Transverse colon (tissue), 4 donors: ENCODE measurements at regions not wholly inside any gene's neighbourhood (a gene's known extent, or its start where the extent isn't known, plus 50 kb on each side); places are given as distances from the start of the nearest gene placed in this dataset.

Source experiments
- DNase-seq: peaks from one replicate; pipeline ENCODE4 v3.0.0-alpha.2; 2019
- H3K27ac ChIP-seq, 4 donors: fragments of 200-600 bp; sonication (generic); 2 replicates each; pipeline ENCODE4 v1.5.1; 2016 to 2018; ENCODE audit warnings: inconsistent platforms in 4 of 4
- H3K27me3 ChIP-seq: fragments of 200-600 bp; sonication (generic); 2 replicates; pipeline ENCODE4 v1.5.1; 2017; ENCODE audit warnings: inconsistent platforms
- H3K36me3 ChIP-seq, 4 donors: fragments of 200-600 bp; sonication (generic); 2 replicates each; pipeline ENCODE4 v1.5.1; 2017 to 2019; ENCODE audit warnings: inconsistent platforms in 4 of 4
- H3K4me1 ChIP-seq, 4 donors: fragments of 200-600 bp; sonication (generic); 2 replicates each; pipeline ENCODE4 v1.5.1; 2017 to 2020; ENCODE audit warnings: inconsistent platforms in 4 of 4
- H3K4me3 ChIP-seq, 4 donors: fragments of 200-600 bp; sonication (generic); 1 replicate in 1 of 4; 2 replicates in 3 of 4; pipeline versions ENCODE4 v1.5.1 to v1.6.1; 2017 to 2019; ENCODE audit warnings: inconsistent platforms in 4 of 4
- H3K9me3 ChIP-seq, 2 donors: fragments of 200-600 bp; sonication (generic); 2 replicates each; pipeline ENCODE4 v1.5.1; 2017 to 2019; ENCODE audit warnings: inconsistent platforms in 2 of 2
- CTCF ChIP-seq, 5 experiments: fragments of 200-600 bp in 3 of 5; fragments of 450-650 bp in 2 of 5; sonication (generic) in 3 of 5; IDR thresholded peaks; 1 replicate in 2 of 5; 2 replicates in 3 of 5; pipeline ENCODE4 v1.5.1; 2016 to 2017; ENCODE audit warnings: antibody characterized with exemption in 5 of 5, inconsistent platforms in 3 of 5, mild to moderate bottlenecking in 2 of 5, moderate library complexity in 1 of 5
- EP300 ChIP-seq: sonication (generic); formaldehyde crosslinking; IDR thresholded peaks from one replicate; pipeline ENCODE4 v1.6.1; 2017; ENCODE audit warnings: antibody characterized with exemption, low read depth
- POLR2A ChIP-seq: fragments of 450-650 bp; IDR thresholded peaks from one replicate; pipeline ENCODE4 v1.6.1; 2016; ENCODE audit warnings: antibody characterized with exemption, mild to moderate bottlenecking, moderate library complexity
- POLR2AphosphoS5 ChIP-seq, 3 donors: sonication (generic); formaldehyde crosslinking; IDR thresholded peaks; one replicate each; pipeline ENCODE4 v1.6.1; 2016; ENCODE audit warnings: antibody characterized with exemption in 3 of 3
- WGBS, 2 donors: methylation state at CpG; one replicate each; pipeline ENCODE4 v1.1.5; 2018; ENCODE audit warnings: low coverage in 1 of 2; 5-methylcytosine and 5-hydroxymethylcytosine counted together
- in situ Hi-C, 4 donors: fragments of 200-750 bp; cut with MboI; loops; one replicate each; pipeline versions ENCODE4 v1.15.0 to v1.15.1; 2017; ENCODE audit warnings: low sequenced_read_pairs in 3 of 4, low pct_ligation_motif_present in 1 of 4, low pct_unique_long_range_greater_than_20kb in 1 of 4
- intact Hi-C: fragments of 100-400 bp; cut with DNase I; formaldehyde crosslinking; loops from one replicate; pipeline ENCODE4 v1.15.1; 2023; ENCODE audit warnings: low total_unique reads

DNA sequence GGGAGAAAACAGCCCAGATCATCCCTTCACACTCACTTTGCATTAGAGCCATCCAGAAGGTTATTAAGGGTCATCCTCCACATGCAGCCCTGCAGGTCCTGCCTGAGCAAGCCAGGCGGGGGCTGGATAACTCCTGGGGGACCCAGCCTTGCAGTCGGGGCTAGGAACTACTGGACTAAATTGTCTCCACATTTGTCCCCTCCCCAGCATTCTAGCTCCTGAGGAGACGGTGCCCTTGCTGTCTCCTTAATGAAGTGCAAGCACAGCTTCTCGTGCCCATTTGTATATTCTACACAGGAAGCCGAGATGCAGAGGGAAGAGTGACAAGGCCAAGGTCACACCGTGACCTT, 185.2 kb downstream of the C16orf95 start:
- H3K36me3 ChIP-seq = no peaks in the 10 kb centered on the region
- 67% methylated on average over 6 of the region's 6 CpGs; no CpG with 5 or more reads in 1 of the 2 donors for WGBS, 2 donors
- in situ Hi-C loops (no loop called here), intact Hi-C loops (no loop called here)
- TF ChIP-seq POLR2A = no peak
- no peak for TF ChIP-seq POLR2AphosphoS5 (IDR thresholded peaks at IDR 0.05)
- TF ChIP-seq CTCF (IDR thresholded peaks at IDR 0.05) = no peak
- no peak for DNase-seq
- no peaks in the 10 kb centered on the region for H3K9me3 ChIP-seq
- H3K4me3 ChIP-seq = no peak overlapping the region
- no peaks in the 10 kb centered on the region for H3K27me3 ChIP-seq
- H3K27ac ChIP-seq = no peak overlapping the region
- peaks cover 0 to 5% (median 0%) of the 10 kb centered on the region in 4 donors for H3K4me1 ChIP-seq

GRCh38 chr16:87132361-87133014, 184.7 kb downstream of the C16orf95 start:
- H3K9me3 ChIP-seq = no peaks in the 10 kb centered on the region
- H3K36me3 ChIP-seq = no peaks in the 10 kb centered on the region
- DNase-seq = no peak
- in situ Hi-C loops = no loop called here
- WGBS, 2 donors = 56% methylated on average over 20 of the region's 20 CpGs; no CpG with 5 or more reads in 1 of the 2 donors
- peaks cover 0 to 2% (median 0%) of the 10 kb centered on the region in 4 donors for H3K4me1 ChIP-seq
- no peak overlapping the region for H3K4me3 ChIP-seq
- H3K27me3 ChIP-seq = no peaks in the 10 kb centered on the region
- TF ChIP-seq POLR2AphosphoS5 (IDR thresholded peaks at IDR 0.05) (no peak), EP300 (no peak), POLR2A (no peak), CTCF (IDR thresholded peaks at IDR 0.05) (no peak)
- no peak overlapping the region for H3K27ac ChIP-seq
- intact Hi-C loops = no loop called here

DNA sequence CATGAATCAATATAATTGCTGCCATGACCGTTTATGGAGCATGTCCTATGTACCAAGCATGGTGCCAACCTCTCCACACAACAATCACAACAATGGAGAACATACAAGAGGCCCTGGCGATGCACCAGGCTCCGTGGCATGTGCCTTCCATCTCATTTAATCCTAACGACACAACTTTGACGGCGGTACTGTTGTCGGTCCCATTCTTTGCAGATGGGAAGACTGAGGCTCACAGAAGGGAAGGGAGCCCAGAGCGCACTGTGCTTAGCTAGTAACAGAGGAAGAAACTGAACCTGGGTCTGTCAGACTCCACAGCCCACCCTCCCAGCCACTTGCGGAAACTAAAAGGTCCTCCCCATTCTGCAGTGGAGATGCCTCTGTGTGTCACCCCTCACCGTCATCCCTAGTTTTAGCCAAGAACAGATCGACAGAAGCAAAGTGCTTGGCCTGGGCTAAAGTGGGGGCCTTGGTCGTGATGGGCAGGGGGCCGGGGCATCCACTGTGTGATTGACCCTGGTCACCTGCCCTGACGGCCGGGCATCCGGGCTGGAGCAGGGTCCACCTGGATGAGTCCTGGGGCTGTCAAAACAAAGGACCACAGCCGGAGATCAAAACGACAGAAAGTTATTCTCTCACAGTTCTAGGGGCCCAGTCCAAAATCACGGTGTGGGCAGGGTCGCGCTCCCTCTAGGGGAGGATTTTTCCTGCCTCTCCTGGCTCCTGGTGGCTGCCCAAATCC, 183.9 kb downstream of the C16orf95 start:
- DNase-seq = no peak
- no peaks in the 10 kb centered on the region for H3K27me3 ChIP-seq
- no peak overlapping the region for H3K27ac ChIP-seq
- H3K9me3 ChIP-seq = no peaks in the 10 kb centered on the region
- H3K36me3 ChIP-seq = no peaks in the 10 kb centered on the region
- in situ Hi-C loops (no loop called here), intact Hi-C loops (no loop called here)
- H3K4me1 ChIP-seq = no peaks in the 10 kb centered on the region
- TF ChIP-seq CTCF (IDR thresholded peaks at IDR 0.05) (no peak), POLR2A (no peak), POLR2AphosphoS5 (IDR thresholded peaks at IDR 0.05) (no peak)
- no peak overlapping the region for H3K4me3 ChIP-seq
- whole genome bisulfite sequencing, 2 donors = 84 to 86% methylated on average over 7 to 21 of the region's 21 CpGs

DNA sequence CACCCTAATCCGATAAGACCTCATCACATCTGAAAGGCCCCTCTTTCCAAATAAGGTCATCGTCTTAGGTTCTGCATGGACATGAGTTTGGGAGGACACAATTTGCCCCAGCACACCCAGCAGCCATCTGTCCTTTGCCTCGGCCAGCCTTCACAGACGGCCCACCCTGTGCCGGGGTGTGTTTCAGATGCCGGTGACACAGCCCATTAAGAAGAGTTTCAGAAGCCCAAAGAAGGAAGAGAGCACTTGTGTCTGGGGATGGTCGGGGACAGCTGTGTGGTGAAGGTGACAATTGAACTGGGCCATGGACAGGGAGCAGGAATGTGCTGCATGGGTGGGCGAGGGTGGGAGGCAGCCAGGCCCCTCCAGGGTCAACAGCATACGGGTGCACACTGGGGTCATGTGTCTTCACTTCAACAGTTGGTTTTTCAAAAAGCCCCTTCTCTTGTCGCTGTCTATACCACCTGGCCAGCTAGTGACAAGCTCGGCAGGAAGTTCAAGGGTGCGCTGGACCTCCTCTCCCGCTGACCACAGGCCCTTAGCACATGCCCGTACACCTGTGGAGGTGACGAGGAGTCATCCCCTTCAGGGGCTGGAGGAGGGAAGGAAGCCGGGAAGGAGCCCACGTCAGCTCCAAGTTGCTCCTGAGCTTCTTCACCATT, 183.1 kb downstream of the C16orf95 start:
- Histone ChIP-seq H3K27me3 (no peaks in the 10 kb centered on the region), H3K4me3 (no peak overlapping the region), H3K36me3 (no peaks in the 10 kb centered on the region), H3K9me3 (no peaks in the 10 kb centered on the region), H3K27ac (no peak overlapping the region), H3K4me1 (no peaks in the 10 kb centered on the region)
- intact Hi-C loops = no loop called here
- DNase-seq = no peak
- TF ChIP-seq EP300 (no peak), POLR2A (no peak), CTCF (IDR thresholded peaks at IDR 0.05) (no peak), POLR2AphosphoS5 (IDR thresholded peaks at IDR 0.05) (no peak)
- 87 to 92% methylated on average over 2 to 17 of the region's 17 CpGs for WGBS, 2 donors
- in situ Hi-C loops = no loop called here
